Fibroblast of skin of right biceps (primary cell): ENCODE measurements at regions not wholly inside any gene's neighbourhood (a gene's known extent, or its start where the extent isn't known, plus 50 kb on each side); places are given as distances from the start of the nearest gene placed in this dataset.
A peak's percentile ranks its signal among the peaks of the same experiment; 100 is the strongest.

Experiments
- DNase-seq: peaks from one replicate; pipeline ENCODE4 v3.0.0-alpha.2; 2013

DNA sequence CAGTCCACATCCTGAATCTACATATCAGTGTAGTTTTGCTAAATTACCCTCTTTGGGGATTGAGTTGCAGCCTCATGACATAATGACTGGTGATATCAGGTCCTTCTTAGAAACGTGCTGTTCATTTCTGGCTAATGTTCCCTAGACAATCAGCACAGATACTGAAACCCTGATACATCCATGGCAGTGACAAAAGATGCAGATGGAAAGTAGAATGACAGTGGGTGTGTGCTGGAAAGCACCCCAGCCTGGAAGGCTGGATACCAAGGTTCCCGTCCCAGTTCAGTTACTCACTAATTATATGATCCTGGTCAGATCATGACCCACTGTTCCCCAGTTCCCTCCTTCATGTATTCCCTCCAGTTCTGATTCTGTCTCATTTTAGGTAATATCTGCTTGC lies 198.2 kb upstream of the FGGY start:
- DNase-seq: no peak

DNA sequence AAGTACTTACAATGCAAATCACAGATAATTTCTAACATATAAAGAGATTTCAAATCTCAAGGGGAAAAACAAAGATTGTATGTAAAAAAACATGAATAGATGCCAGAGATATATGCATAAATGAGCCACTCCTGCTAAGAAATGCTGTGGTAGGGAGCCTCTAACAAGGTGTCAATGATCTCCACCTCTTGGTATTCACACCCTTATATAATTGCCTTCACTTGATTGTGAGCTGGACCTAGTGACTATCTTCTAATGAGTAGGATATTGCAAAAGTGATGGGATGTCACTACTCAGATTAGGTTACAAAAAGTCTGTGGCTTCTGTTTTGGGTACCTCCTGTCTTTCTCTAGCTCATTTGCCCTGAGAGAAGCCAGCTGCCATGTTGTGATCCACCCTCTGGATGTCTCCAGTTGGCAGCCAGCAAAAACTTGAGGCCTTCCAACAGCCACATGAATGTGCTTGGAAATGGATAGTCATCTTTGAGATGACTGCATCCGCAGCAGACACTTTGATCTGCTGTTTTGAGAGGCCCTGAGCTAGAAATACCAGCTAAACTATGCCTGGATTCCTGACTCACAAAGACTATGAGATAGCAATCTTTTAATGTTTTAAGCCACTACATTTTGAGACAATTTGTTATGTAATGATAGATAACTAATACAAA lies 196.1 kb upstream of the FGGY start:
- DNase-seq: peak; percentile 75

DNA sequence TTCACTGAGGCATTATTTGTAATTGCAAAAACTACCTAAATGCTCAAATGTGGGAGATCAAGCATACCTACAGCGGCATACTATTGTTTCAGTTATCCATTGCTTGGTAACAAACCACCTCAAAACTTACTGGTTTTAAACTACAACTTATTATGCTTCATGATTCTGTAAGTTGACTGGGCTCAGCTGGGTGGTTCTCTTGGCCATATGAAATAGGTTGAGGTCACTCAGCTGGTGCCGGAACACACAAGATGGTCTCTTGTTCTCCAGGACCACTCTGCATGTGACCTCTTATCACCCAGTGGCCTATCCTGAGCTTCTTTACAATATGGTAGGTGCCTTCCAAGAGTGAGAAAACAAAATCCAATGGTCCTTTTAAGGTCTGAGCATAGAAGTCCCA lies 195.4 kb upstream of the FGGY start:
- no peak for DNase-seq

DNA sequence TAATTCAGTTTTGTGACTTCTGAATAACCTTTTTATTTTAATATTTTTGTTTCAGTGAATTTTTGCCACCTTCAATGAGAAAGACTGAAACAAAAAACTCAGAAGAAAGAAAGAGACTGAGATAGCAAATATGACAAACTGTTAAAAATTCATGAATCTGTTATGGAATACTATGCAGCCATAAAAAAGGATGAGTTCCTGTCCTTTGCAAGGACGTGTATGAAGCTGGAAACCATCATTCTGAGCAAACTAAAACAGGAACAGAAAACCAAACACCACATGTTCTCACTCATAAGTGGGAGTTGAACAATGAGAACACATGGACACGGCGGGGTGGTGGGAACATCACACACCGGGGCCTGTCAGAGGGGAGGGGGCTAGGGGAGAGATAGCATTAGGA lies 193.4 kb upstream of the FGGY start:
- DNase-seq: no peak

DNA sequence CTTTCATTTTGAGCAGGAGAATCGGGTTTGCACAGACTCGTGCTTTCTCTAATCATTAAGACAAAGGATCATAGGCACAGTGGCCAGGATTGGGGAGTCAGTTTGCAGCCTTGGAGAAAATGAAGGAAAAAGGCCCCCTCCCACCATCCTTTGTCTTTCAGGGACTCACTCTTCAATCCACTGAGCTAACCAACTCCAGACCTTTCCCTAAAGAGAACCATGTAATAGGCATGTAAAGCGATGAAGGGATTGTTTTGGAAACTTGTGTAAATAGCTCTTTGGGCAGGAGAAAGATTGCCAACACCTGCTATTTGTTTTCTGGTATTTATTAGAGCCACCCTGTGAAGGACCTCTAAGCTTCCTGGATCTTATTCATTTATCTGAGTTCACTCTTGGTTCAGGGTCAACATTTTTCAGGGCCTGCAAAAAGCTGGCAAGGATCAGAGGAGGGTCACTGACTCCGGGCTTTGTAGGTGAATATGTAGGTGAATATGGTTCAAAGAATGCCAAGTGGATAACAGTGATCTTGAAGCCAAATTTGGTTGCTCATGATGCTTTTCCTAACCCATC lies 192.6 kb upstream of the FGGY start:
- DNase-seq: no peak

DNA sequence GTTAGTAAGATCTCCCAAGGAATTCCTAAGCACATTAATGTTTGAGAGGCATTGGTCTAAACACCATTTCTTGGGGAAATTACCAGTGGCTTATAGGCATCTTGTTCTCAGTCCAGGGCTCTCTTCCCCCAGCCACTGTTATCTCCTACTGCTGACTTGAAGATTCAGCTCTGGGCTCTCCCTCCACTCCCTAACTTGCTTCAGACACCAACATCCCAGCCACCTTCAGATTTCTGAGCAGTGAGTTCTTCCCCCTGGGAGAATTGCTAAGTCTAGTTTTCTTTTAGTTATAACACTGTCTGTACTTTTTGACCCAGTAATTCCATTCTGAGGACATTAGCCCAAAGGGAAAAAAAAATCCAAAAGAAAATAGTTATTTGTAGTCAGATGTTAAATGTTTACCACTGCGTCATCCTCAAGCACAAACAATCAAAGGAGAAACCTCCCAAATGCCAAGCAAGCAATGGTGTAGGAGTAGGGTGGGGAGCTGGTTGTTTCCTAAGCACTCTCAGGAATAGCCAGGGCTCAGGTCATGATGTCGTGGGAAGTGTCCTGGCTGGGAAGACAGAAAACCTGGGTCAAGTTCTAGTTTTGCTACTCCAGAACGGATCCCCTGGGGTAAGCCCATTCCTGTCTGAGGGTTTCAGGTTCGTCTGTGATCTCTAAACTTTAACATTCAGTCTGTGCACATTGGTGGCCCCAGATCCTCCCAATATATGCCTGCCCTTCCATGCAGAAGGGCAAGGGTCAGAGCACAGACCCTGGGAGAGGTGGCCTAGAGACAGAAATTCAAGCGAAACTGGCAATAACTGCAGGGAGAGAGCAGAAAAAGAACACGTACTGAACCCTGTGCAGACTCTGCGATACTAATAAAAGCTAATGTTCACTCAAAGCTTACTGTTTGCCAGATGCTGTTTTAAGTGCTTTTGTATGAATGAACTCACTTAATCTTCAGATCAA lies 191.1 kb upstream of the FGGY start:
- DNase-seq: no peak

DNA sequence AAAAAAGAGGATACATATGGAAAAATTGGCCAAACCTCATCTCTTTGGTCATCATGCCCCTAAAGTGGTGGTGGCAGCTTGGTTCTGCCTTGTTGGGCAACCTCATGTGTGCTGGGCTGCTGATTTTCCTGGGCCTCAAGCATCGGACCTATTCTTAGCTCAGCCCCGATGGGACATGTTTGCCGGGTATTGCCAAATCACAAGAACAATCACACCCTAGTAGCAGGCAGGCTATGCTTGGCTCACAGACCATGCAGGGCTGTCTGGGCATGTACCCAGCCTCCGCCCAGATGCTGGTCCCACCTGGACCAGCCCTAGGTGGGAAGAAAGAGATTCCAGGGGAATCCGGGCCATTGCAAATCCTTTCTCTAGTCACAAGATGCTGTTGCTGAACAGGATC lies 189.4 kb upstream of the FGGY start:
- DNase-seq: no peak

DNA sequence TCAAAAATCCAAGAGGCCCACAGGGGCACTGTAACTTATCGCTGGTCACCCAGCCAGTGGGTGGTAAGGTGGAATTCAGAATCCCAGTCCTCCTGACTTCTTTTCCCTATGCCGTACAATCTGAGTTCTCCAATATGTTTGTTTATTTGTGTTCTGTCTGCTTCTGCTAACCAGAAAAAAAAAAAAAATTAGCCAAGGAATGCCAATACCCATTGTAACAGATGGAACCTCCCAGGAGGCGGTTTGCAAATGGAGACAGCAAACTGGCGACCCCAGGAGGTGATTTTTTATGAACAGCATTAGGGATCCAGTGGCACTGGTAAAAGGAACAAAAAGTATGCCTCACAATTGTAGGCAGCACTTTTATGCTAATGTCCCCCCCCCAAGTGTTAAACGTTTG lies 189.0 kb upstream of the FGGY start:
- DNase-seq: no peak

DNA sequence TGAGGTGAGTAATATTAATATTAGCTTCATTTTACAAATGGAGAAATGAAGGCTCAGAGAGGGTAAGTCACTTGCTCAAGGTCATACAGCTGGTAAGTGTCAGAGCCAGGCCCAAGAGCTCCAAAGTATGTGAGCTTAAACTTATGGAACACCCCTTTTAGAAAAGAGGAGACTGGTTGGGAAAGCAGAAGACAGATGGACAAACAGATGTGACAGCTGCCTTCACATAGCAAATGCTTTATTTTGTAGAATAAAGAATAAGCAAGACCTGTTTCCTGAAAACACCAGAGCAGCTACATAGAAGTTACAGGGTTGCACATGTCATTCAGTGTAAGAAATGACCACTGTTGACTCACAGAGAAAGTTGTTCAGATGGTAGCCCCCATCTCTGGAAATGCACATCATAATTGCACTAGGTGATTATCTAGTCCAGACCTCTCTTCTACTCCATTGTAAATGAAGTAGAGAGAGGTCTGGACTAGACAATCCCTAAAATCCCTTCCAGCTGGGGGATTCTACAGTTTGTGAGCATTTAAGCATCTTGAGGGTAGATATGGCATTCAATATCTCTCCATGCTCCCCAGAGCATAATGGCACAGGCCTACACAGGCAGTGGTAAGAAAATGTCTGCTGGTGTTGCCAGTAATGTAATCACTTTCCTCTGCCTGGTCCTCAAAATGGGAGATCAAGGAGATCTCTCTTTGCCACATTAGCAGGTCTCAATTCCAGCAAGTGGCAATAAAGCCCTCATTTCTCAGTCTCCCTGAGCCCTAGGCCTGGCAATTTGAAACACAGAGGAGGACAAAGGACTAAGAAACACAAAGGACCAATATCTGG lies 188.2 kb upstream of the FGGY start:
- no peak for DNase-seq

DNA sequence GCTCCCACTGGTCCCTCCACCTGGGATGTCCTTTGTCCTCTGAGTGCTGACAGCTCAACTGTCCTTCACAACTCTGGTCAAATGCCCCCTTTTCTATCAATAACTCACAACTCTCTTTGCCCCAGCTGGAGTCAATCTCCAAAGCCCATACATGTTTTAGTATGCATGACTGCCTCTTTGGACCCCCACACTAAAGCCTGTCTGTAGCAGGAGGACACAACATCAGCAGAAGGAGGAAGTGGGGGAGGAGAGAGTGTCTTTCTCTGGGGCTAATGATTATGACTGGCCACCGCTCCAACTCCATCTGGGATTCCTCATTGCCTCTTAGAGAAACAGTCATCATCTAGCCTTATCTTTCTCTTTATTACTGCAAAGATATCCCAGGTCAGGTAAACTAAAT lies 186.6 kb upstream of the FGGY start:
- no peak for DNase-seq

DNA sequence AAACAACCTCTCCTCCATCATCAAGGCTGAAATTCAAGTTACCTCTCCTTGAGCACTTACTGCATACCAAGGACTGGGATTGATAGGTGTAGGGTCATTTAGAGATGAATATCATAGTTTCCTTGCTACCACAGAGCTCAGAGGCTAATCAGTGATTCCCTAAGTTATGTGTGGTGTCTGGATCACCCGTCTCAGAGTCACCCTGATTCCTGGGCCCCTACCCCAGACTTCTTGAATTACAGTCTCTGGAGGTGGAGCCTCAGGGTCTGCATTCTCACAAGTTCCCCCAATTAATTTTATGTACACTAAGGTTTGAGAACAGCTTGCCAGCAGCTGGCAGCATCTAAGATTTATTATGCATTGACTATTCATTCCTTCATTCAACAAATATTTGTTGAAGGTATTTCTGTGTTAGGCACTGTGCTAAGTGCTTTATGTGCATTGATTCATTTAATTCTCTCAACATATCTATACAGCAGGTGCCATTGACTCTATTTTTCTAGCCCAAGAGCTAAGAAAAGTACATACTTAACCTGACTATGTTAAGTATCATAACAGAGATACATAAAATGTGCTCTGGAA lies 182.9 kb upstream of the FGGY start:
- DNase-seq: no peak

DNA sequence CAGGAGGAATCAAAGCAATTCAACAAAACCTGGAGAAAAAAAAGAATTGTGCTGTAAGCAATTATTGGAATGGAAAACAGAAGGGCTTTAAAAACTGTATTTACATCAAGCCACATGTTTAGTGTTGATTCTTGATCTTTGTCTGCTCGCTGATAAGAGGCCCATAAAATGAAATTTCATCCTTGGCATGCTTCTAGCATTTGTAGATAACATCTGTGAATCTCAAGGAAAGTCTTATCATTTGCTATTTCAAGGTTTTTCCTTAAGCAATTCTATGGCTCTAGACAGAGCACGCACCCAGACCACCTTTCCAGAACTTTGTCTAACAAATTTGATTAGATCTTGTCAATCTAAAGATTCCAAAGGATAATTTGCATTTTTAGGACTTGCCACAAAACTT lies 181.0 kb upstream of the FGGY start:
- DNase-seq: no peak

DNA sequence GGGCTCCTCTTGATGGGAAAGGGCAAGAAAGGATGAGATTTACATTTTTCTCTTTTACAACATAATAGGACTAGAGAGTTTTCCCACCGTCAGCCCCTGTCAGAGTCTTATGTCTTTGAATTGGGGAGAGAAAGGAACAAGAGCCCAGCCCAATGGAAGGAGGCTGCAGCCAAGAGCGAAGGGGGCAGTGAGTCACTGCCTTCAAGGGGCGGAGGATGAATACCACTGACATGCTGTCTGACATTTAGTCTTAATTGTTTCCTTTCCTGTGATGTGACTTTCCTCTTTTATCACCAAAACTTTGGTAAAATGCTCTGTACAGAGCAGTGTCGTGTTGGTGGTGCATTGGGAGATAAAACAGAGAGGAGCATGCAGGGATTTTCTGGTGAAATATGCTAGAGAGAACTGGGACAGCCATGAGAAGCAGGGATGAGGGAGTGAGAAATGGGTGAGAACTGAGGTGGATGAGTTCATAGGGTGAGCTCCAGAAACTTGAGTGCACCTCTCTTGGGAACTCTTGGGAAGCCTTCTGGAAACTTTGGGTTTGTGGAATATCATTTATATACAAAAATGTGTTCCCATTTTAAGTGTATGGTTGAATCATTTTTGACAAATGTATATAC lies 179.9 kb upstream of the FGGY start:
- peak; percentile 81 for DNase-seq

DNA sequence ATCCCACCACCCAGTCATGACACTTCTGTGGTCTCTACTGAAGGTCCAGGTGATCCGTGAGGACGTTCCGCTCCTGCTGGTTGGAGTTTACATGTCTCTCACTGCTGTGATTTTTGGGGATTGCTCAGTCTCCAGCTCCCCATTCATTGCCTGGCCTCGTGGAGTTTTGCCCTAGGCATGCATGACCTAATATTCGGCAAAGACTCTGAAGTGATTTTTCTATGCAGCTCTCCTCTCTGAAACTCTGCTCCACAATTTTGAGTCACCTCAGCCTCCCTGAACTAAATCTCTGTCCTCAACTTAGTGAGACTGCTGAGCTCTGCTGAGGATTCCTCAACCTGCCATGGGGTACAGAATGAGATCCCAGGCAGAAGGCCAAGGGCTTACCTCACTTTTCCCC lies 174.4 kb upstream of the FGGY start:
- DNase-seq: no peak

DNA sequence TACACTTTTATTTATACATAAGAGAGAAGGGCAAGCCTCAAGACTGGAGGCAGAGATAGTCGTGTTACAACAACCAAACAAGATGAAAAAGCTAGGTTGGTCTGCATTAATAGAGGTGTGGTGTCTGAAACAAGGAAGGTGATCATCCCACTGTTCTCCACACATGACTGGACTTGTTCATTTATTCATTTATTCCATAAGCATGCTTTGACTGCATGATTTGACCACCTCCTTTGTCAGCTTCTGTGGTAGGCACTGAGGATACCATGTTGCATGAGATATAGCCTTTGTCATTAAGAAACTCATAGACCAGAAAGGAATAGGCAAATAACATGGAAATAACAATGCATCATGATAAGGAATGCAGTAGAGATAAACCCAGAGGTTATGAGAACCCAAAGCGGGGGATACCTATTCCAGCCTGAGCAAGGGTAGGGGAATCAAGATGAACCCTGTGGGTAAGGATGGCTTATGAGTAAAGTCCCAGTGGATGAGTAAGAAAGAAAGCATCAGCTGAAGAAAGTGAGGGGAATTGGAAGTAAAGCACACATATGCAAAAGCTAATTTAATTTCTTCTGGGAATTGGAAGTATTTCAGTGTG lies 173.7 kb upstream of the FGGY start:
- peak; percentile 86 for DNase-seq

DNA sequence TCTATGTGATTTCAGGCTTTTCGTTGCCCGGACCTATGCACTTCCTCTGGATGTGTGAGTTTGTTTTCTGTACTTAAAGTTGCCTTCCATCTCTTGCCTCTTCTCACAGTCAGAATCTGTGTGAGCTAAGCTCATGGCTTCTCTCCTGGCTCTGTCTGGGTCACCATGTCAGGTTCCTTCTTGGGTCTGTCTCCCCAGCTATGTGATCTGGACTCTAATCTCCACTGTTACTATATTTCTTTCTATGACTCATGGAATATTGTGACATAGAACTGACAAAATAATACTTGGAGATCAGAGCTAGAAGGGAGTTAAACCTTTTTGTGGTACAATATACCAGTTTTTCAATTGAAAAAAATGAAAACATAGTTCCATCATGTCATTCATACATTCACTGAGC lies 172.7 kb upstream of the FGGY start:
- DNase-seq: peak; percentile 53

DNA sequence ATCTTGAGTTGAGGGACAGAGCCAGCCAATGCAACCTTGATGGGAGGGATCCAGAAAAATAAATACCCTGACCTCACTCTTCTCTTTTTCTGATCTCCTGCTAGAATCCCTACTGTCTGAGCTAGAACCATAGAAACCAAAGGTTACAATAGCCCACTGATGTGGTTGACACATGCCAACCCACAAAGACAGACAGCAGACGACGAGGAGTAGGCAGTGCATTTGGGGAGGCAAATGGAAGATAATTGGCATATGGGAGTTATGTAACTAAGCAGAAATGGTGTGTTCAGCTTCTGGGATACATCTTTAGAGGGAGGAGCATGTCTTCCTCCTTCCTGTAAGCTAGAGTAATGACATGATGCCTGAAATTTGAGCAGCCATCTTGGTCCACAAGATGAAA lies 171.7 kb upstream of the FGGY start:
- DNase-seq: no peak

DNA sequence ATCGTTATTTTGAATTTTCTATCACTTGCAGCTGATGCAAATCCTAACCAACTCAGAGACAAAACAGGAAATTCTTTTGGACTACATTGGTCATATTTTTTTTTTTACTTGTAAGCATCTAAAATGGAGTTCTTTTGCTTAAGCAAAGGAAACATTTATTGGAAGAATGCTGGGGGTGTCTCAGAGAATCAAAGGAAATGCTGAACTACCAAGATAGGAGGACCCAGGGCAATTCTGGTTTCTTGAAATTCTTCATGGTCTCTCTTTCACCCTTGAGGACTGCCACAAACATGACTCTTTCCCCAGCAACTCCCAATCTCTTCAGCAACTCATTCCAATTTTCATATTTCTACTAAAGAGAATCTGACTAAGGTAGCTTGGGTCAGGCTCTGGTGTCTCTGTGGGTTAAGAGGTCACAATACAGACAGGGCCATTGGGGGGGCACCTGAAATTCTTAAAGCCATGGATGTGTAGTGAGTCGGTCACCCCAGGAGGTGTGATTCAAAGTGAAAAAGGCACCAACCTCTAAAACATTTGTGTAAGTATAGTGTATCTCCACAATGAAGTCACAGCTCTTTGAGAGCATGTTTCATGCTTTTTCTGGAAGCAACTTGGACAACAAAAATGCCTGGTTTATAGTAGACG lies 171.1 kb upstream of the FGGY start:
- peak; percentile 62 for DNase-seq

DNA sequence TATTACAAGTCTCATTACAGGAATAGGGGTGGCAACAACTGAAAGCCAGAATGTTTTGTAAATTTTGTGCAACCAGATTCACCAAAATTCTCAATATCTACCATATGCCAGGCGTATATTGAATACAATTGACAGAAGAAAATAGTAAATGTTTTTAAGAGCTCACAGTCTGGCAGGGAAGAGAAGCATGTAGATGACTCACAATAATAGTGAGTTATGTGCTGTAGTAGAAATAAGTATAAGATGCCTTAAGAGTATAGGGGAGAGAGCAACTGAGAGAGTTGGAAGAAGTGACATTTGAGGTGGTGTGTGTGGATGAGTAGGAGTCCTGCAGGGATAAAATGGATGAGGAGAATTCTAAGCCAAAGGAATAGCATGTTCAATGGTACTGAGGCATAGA lies 170.5 kb upstream of the FGGY start:
- DNase-seq: peak; percentile 52

DNA sequence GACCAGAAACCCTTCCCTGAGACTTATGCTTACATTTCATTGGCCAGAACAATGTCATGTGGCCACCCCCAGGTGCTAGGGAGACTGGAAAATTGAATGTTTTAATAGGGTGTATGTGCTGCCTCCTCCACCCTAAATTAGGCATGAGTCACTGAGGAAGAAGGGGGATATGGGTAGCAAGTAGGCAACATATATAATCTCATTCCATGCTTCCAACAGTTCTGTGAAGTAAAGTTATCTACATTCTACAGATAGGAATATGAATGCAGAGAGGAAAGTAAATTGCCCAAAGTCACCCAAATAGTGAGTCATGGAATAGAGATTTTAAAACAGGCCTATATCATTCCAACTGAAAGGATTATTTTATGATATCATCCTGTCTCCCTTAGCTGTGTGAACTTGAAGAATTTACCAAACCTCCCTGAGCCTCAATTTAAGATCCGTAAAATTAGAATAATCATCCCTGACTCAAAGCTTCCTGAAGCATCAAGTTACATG lies 168.6 kb upstream of the FGGY start:
- DNase-seq: peak; percentile 91

DNA sequence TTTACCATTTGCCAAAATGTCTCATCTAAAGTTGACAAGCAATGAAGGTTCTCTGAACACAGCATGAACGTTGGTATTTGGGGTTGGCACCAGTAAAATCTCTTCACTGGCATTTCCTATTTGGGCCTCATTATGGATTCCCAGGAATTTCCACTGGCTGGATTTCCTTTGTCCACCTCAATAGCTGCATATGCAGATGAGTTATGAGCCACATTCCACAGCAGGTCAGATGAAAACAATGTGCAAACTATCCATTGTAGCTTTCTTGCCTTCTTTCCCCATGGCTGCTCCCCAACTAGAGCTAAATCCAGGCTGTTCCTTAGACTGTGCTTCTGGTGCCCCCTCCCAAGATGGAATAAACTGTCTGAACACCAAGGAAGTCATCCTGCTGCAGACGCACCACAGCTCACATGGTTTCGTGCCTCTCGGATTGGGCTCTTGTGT lies 168.1 kb upstream of the FGGY start:
- peak; percentile 88 for DNase-seq
